ENCODE measurements at regions not wholly inside any gene's neighbourhood (a gene's known extent, or its start where the extent isn't known, plus 50 kb on each side); places are given as distances from the start of the nearest gene placed in this dataset.

- TF ChIP-seq CTCF (IDR thresholded peaks at IDR 0.05; ENCODE audit: low read length) (no peak), EZH2 (optimal IDR thresholded peaks at IDR 0.05; ENCODE audit: low read depth, low read length) (no peak), EZH2phosphoT487 (IDR thresholded peaks at IDR 0.05; ENCODE audit: low read length) (no peak)
Observed at GRCh38 chr4:53763813-53764597, 172.7 kb upstream of the LNX1 start.
